ENCODE measurements at regions not wholly inside any gene's neighbourhood (a gene's known extent, or its start where the extent isn't known, plus 50 kb on each side); places are given as distances from the start of the nearest gene placed in this dataset.

GRCh38 chr18:38033282-38033681 lies 467.7 kb upstream of the CELF4 start:
- TF ChIP-seq EP300 (IDR thresholded peaks at IDR 0.05; ENCODE audit: borderline replicate concordance in 1 of 2, low read depth in 2 of 2, low read length in 2 of 2) = no peak
- no peak for TF ChIP-seq ATF3 (IDR thresholded peaks at IDR 0.05; ENCODE audit: insufficient read depth, low read depth, low read length)
- no peak for TF ChIP-seq RAD21 (IDR thresholded peaks at IDR 0.05 in 1 of 2, conservative IDR thresholded peaks at IDR 0.05 in 1 of 2; ENCODE audit: low read depth in 2 of 2, low read length in 2 of 2)
- no peak for TF ChIP-seq MAX (IDR thresholded peaks at IDR 0.05)
- TF ChIP-seq CTCF (IDR thresholded peaks at IDR 0.05; ENCODE audit: control extremely low read depth in 1 of 3, insufficient read depth in 1 of 3, low read depth in 1 of 3, low read length in 3 of 3) = no peak

All from H1 (cell line).